HUDEP-2 (cell line): ENCODE measurements at regions not wholly inside any gene's neighbourhood (a gene's known extent, or its start where the extent isn't known, plus 50 kb on each side); places are given as distances from the start of the nearest gene placed in this dataset.

Source experiments
- DNase-seq, 76 experiments: peaks; one replicate each; lab custom pipeline; 2025; ENCODE audit not compliant: unreplicated experiment in 76 of 76; lab: John Stamatoyannopoulos, UW

- no peak for DNase-seq
Measured at GRCh38 chr10:52438119-52438518, 124.0 kb downstream of the DKK1 start.

DNA sequence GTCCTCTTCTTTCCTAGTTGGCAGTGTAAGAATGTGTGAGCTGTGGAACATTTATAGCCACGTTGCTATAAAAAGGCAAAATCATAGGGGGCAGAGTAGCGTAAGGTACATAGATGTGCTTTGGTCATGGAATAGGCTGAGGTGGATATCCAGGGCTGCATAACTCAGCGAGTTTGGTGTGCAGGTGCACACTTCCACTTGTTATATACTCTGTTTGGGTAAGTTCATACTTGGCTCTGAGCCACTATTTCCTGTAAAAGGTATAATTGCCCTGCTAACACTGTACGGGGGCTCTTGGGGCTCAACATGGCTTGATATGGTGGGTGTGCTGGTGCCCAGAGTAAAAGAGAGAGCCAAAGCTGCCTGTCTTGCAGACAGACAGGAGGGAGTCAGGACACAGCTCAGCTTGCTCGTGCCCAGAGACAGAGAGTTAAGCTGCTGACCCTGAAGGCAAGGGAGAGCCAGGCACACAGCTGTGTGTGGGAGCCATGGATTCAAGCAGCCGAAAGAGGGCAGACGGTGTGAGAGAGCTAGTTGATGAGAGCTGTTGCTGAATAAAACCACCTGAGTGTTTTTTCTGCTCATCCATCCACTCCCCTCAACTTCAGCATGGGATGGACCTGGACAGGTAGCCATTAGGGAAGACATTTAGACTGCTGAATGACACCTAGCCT is 126.7 kb downstream of the DKK1 start:
- no peak for DNase-seq

GRCh38 chr10:52442576-52442975 is 128.5 kb downstream of the DKK1 start:
- no peak for DNase-seq

DNA sequence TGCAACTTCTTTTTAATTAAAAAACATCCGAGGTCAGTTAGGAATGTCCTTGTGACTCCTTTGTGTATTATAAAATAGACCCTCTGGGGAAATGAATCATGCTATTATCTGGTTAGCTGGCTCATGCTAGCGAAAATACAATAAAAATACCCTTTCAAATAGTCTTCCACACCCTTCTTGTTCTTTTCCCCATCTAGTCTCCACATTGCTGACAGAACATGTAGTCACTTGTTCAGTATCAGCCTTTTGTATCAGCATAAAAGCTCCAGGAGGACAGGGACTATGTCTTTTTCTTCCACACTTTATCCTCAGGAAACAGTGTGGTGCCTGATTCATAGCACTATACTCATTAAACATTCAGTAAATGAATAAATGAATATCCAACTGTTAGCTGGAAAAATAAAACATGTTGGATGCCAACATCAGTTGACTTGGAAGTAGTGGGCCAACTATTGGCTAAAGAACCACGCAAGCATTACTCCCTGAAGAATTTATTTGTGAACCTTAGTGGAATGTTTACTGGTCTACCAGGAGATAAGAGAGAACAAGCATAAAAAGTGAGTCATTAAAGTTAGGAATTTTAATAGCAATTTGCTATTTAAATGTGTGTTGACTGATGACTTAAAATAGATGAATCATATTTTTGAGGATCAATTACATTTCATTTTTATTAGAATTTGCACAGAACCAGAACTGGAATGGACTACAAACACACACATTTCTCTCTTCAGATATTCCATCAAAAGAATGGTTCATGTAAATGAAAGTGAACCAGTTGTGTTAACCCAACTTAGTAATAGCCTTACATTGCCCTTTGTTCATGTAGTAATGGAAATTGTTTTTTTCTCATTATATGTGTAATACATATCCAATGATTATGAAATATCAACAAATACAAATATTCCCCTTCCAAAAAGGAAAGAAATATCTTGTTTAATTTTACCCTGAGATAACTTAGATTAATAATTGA is 129.6 kb downstream of the DKK1 start:
- DNase-seq = no peak

DNA sequence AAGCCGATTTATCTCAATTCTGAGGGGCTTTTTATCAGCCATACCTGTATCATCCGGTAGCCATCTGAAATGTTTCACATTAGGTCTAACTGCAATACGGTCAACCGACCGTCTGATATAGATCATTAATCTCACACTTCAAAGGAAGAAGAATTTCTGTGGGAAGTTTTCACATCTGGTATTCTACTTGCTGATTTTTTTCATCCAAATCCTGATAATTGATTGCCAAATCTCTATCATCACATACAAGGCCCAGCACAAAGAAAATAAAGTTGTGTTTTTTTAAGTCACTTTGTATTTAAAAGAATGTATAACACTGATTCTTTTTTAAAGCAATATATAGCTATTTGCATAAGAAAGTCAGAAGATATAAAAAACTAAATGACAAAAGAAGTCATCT is 132.3 kb downstream of the DKK1 start:
- DNase-seq = no peak

GRCh38 chr10:52447931-52448353 is 133.9 kb downstream of the DKK1 start:
- DNase-seq = no peak

GRCh38 chr10:52450762-52451291 is 136.7 kb downstream of the DKK1 start:
- DNase-seq = no peak

GRCh38 chr10:52451817-52452216 is 137.7 kb downstream of the DKK1 start:
- no peak for DNase-seq

DNA sequence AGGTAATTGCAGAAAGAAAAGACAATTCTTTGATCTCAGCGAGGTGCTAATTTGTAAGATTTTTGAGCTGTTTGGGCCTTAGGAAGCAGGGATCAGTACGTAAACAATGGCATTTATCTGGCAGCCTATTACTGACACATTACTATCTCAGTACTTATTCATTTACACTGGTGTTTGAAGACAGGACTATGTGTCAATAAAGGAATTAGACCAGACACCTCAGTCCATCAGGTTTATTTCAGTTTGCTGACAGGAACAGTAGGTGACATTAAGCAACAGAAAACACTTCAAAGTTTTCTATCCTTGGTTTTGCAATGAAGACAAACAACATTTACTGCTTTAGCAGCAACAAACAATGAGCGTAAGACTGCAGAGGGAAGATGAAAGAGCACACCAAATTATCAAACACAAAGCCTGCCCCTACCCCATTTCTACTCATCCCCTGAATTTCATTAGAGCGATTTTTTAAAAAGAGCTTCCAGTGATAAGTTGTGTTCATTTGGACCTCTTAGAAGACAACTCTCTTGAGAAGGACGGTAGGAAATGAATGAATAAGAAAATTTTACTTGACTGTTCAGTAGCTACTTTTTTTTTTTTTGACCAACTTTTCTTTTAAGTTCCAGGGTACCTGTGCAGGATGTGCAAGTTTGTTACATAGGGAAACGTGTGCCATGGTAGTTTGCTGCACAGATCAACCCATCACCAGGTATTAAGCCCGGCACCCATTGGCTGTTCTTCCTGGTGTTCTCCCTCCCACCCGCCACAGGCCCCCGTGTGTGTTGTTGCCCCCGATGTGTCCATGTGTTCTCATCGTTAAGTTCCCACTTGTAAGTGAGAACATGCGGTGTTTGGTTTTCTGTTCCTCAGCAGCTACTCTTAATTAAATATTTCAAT is 138.8 kb downstream of the DKK1 start:
- no peak for DNase-seq

DNA sequence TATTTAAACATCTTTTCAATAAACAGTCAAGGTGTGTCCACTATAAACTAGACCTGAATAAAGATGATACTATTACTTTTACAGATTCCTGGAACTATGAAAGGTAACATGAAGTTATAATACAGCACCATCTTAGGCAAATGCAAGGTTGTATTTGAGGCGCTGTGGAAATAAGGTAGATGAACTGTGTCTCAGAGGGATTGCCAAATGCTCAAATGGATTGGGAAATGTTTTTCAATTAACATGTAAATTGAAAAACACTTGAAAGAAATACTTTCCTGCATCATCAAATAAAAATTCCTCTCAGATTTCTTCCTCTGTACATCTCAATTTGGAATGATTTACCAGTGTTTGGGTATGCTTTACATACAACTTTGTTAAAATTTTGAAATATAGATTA is 139.4 kb downstream of the DKK1 start:
- no peak for DNase-seq

DNA sequence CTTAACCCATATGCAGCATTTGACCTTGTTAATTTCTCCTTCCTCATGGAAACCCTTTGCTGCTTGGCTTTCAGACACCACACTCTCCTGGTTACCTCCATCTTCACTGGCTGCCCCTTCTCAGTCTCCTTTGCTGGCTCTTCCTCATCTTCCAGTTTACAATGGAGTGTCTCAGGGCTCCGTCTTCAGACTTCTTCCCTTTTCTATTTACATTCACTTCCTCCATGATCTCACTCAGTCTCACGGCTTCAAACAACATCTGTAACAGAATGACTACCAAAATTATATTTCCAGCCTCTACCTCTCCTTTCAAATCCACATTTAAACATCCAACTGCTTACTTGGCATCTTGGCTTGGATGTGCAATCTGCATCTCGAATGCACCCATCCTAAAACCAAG is 140.4 kb downstream of the DKK1 start:
- no peak for DNase-seq

- no peak for DNase-seq
Measured at GRCh38 chr10:52455098-52455497, 141.0 kb downstream of the DKK1 start.

GRCh38 chr10:52459097-52459496 is 145.0 kb downstream of the DKK1 start:
- no peak for DNase-seq

- no peak for DNase-seq
Measured at GRCh38 chr10:52463826-52464225, 149.7 kb downstream of the DKK1 start.

DNA sequence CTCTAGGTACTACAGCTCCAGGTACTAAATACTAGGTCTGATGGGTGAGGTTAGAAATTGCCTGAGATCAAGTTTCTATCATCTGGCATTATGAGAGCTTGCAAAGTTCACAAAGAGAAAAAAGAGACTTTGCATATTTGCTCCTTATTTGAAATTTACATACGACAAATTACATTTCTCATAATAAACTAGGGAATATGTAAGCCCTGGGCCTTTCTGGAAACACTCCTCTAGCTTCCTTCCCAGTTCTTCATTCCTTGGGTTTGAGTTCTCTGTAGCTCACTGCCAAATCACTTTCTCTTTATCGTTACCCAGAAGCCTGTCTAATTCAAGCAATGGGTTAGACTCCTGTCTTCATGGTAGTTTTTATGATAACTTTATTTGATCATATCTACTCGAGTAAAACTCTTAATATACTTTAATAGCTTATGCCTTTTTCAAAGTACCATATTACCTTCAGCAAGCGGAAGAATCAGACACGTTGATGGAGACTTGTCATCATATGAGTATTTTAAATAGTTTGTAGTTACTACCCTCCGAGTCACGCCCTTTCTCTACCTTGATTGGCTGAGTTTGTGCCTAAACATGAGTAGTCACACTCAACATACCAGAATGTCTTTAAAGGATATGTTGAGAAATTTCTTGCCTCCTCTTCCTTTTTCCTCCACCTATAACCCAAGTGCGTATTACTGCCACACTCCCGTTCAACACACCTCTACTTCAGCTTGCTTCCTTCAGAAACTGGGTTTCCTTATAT is 150.5 kb downstream of the DKK1 start:
- no peak for DNase-seq

DNA sequence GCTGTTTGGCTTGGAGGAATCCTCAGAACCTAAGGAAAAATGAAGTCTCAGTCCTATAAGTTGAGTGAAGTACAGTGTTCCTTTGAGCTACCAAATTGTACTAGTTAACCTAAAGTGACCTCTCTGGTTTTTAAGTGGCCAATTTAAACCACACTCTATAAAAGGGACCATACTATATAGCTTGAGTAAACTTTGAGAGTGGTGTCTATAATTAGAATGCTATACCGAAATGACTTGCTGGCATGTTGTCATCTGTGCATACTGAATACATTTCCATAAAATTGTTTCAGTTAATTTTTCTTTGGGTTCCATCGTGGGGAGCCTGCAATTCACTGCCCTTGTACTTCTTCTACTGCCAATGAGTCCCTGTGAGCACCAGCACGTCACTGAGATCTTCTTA is 151.1 kb downstream of the DKK1 start:
- DNase-seq = no peak

GRCh38 chr10:52466464-52466863 is 152.4 kb downstream of the DKK1 start:
- DNase-seq = no peak

GRCh38 chr10:52469970-52470705 is 156.1 kb downstream of the DKK1 start:
- DNase-seq = no peak

DNA sequence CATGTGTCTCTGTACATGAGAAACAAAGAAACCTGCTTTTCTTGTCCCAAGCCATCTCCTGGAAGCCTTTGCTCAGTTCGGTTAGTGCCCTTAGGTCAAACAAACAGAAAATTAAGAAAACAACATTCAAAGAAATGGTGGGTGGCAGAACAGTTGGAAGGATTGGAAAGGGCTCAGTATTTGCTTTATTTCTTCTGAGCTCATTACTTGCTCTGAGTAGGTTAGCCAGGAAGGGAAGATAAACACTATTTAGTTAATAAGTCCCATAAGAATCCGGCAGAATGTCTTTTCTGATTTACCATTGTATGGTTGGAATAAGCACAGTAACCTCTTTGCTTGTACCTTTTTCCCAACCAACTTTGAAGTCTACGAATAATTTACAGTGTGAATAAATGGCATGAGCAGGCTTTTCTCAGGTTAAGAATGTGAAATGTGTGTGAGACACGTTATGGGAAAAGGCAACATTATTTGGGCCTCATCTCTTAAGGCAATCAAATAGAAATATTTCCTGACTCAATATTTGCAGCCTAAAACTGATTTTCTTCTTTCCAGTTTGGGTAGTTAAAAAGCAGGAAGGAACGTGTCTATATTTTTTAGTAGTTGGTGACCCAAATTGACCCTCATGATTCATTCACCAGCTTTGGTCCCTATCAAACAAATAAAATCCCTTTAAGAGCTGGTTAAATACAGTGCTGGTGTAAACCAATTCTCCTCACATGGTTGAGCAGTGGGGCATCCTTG is 158.5 kb downstream of the DKK1 start:
- DNase-seq = no peak
